HCT116 (cell line): ENCODE measurements at regions not wholly inside any gene's neighbourhood (a gene's known extent, or its start where the extent isn't known, plus 50 kb on each side); places are given as distances from the start of the nearest gene placed in this dataset.

Source experiments
- ATAC-seq: fragments of 200-7000 bp; cut with Tn5 transposase; 2 replicates; pipeline ENCODE4 v1.9.1; 2020; ENCODE audit warnings: mild to moderate bottlenecking, moderate library complexity
- BruUV-seq: library from RNA; stranded (reverse); fragments of 400-500 nt; replicated peaks from 2 replicates; lab custom pipeline; 2021; lab: Mats Ljungman, UMichigan
- CTCF ChIA-PET: fragments of 300-600 bp; sonication (Branson Sonifier 250); formaldehyde crosslinking; loops from one replicate; lab custom pipeline; 2021; ENCODE audit warnings: antibody characterized with exemption; lab: Charles Lee
- POLR2A ChIA-PET: fragments of 300-600, 350-600 bp; sonication (Branson Sonifier 250); formaldehyde crosslinking; loops from one replicate; lab custom pipeline; 2021; ENCODE audit warnings: antibody characterized with exemption; lab: Charles Lee
- RAD21 ChIA-PET, 2 experiments: fragments of 300-600 bp; sonication (Branson Sonifier 250); formaldehyde crosslinking; loops; one replicate each; lab custom pipeline; 2023; ENCODE audit warnings: low total read pairs in 2 of 2; ENCODE audit not compliant: uncharacterized antibody in 2 of 2, unreplicated experiment in 2 of 2, low non-redundant PET in 1 of 2; lab: Charles Lee
- DNase-seq: peaks from one replicate; pipeline ENCODE4 v3.0.0-alpha.2; 2010; ENCODE audit warnings: low read depth, low spot score
- H2AFZ ChIP-seq: fragments of 200-600 bp; shearing (Covaris generic), sonication (generic); 2 replicates; pipeline ENCODE4 v1.6.1; 2017; ENCODE audit warnings: low read depth, mixed run types, mixed read lengths, antibody characterized with exemption, low read length; ENCODE audit not compliant: poor library complexity, severe bottlenecking
- H3K27ac ChIP-seq: 2 replicates; pipeline ENCODE4 v1.5.1; 2012; ENCODE audit warnings: low read depth, low read length
- H3K27me3 ChIP-seq: fragments of 200-600 bp; sonication (generic); 2 replicates; pipeline ENCODE4 v1.6.1; 2016; ENCODE audit warnings: mixed run types, low read length, mixed read lengths; ENCODE audit not compliant: insufficient read depth
- H3K36me3 ChIP-seq, 2 experiments: fragments of 200-500 bp in 1 of 2; fragments of 200-600 bp in 1 of 2; sonication (Bioruptor generic) in 1 of 2; sonication (generic) in 1 of 2; 2 replicates each; pipeline versions ENCODE4 v1.5.1 to v1.6.1; 2014 to 2016; ENCODE audit warnings: low read length in 2 of 2, inconsistent platforms in 1 of 2, mixed read lengths in 1 of 2, mixed run types in 1 of 2; ENCODE audit not compliant: insufficient read depth in 2 of 2, control insufficient read depth in 1 of 2
- H3K4me1 ChIP-seq, 2 experiments: fragments of 200-600 bp in 1 of 2; sonication (generic) in 1 of 2; 2 replicates each; pipeline versions ENCODE4 v1.5.1 to v1.6.1; 2012 to 2017; ENCODE audit warnings: low read length in 2 of 2, inconsistent platforms in 1 of 2, mild to moderate bottlenecking in 1 of 2, mixed read lengths in 1 of 2, mixed run types in 1 of 2, moderate library complexity in 1 of 2; ENCODE audit not compliant: insufficient read depth in 2 of 2, control insufficient read depth in 1 of 2
- H3K4me2 ChIP-seq: fragments of 200-600 bp; sonication (generic); 2 replicates; pipeline ENCODE4 v1.6.1; 2017; ENCODE audit warnings: mixed run types, low read length, mixed read lengths
- H3K4me3 ChIP-seq, 2 experiments: fragments of 200-600 bp in 1 of 2; sonication (generic) in 1 of 2; replicated peaks in 1 of 2; 2 replicates each; pipeline ENCODE4 v1.5.1; 2011 to 2016; ENCODE audit warnings: low read length in 2 of 2, control low read depth in 1 of 2, low read depth in 1 of 2, mild to moderate bottlenecking in 1 of 2, mixed read lengths in 1 of 2, mixed run types in 1 of 2
- H3K79me2 ChIP-seq: fragments of 200-600 bp; sonication (generic); 2 replicates; pipeline ENCODE4 v1.6.1; 2017; ENCODE audit warnings: mild to moderate bottlenecking, mixed run types, low read length, moderate library complexity, mixed read lengths; ENCODE audit not compliant: insufficient read depth
- H3K9ac ChIP-seq: fragments of 200-600 bp; sonication (generic); 2 replicates; pipeline ENCODE4 v1.6.1; 2016; ENCODE audit warnings: low read length, mixed read lengths
- H3K9me2 ChIP-seq: fragments of 200-600 bp; sonication (generic), shearing (Covaris generic); 2 replicates; pipeline ENCODE4 v1.6.1; 2017; ENCODE audit warnings: mixed run types, mild to moderate bottlenecking, moderate library complexity; ENCODE audit not compliant: insufficient read depth
- H3K9me3 ChIP-seq, 2 experiments: fragments of 200-500 bp in 1 of 2; fragments of 200-600 bp in 1 of 2; sonication (Bioruptor generic) in 1 of 2; sonication (generic) in 1 of 2; 2 replicates each; pipeline ENCODE4 v1.6.1; 2014 to 2017; ENCODE audit warnings: low read length in 2 of 2, mixed read lengths in 2 of 2, inconsistent platforms in 1 of 2, low read depth in 1 of 2, mild to moderate bottlenecking in 1 of 2, mixed run types in 1 of 2, moderate library complexity in 1 of 2; ENCODE audit not compliant: control insufficient read depth in 1 of 2, insufficient read depth in 1 of 2
- H4K20me1 ChIP-seq: fragments of 200-600 bp; sonication (generic), shearing (Covaris generic); 2 replicates; pipeline ENCODE4 v1.6.1; 2017; ENCODE audit warnings: mixed run types, mild to moderate bottlenecking, moderate library complexity; ENCODE audit not compliant: insufficient read depth
- CEBPB ChIP-seq: IDR thresholded peaks from 2 replicates; pipeline ENCODE4 v1.6.1; 2012; ENCODE audit warnings: low read depth
- EGR1 ChIP-seq: IDR thresholded peaks from 2 replicates; pipeline ENCODE4 v1.6.1; 2012; ENCODE audit warnings: low read depth
- ELF1 ChIP-seq: IDR thresholded peaks from 2 replicates; pipeline ENCODE4 v1.6.1; 2012; ENCODE audit warnings: low read depth, borderline replicate concordance
- EZH2 ChIP-seq: fragments of 200-600 bp; sonication (generic); IDR thresholded peaks from 2 replicates; pipeline ENCODE4 v1.6.1; 2017; ENCODE audit warnings: antibody characterized with exemption, mixed run types
- EZH2phosphoT487 ChIP-seq: fragments of 200-600 bp; IDR thresholded peaks from 2 replicates; pipeline ENCODE4 v1.6.1; 2018; ENCODE audit warnings: antibody characterized with exemption, borderline replicate concordance
- JUND ChIP-seq: IDR thresholded peaks from 2 replicates; pipeline ENCODE4 v1.6.1; 2012
- RAD21 ChIP-seq: IDR thresholded peaks from 2 replicates; pipeline ENCODE4 v1.6.1; 2012; ENCODE audit warnings: low read depth, mild to moderate bottlenecking
- SIN3A ChIP-seq: IDR thresholded peaks from 2 replicates; pipeline ENCODE4 v1.6.1; 2012; ENCODE audit warnings: low read depth
- SRF ChIP-seq: IDR thresholded peaks from 2 replicates; pipeline ENCODE4 v1.6.1; 2012; ENCODE audit warnings: low read depth
- YY1 ChIP-seq: IDR thresholded peaks from 2 replicates; pipeline ENCODE4 v1.6.1; 2011; ENCODE audit warnings: low read length, low read depth, moderate library complexity, mild to moderate bottlenecking; ENCODE audit not compliant: insufficient replicate concordance; ENCODE audit errors: extremely low read depth
- ZFX ChIP-seq: fragments of 450-650 bp; IDR thresholded peaks from 2 replicates; pipeline ENCODE4 v1.6.1; 2017
- ZNF274 ChIP-seq: fragments of 200-500 bp; sonication (Bioruptor generic); IDR thresholded peaks from 2 replicates; pipeline ENCODE4 v1.6.1; 2014; ENCODE audit warnings: mild to moderate bottlenecking, low read depth, low read length, inconsistent platforms
- intact Hi-C: fragments of 100-400 bp; cut with micrococcal nuclease; formaldehyde crosslinking; loops from 2 replicates; pipeline ENCODE4 v1.10.0; 2022
- TF ChIP-seq, protein P1 (sequence below): IDR thresholded peaks from 2 replicates; pipeline ENCODE4 v1.6.1; 2011; ENCODE audit warnings: mild to moderate bottlenecking, low read length, moderate library complexity; ENCODE audit not compliant: insufficient replicate concordance; ENCODE audit errors: extremely low read depth
- TF ChIP-seq, protein P2 (sequence below), 3 experiments: fragments of 200-600 bp in 1 of 3; sonication (generic) in 1 of 3; IDR thresholded peaks in 2 of 3; conservative IDR thresholded peaks in 1 of 3; 2 replicates each; pipeline ENCODE4 v1.5.1; 2012 to 2017; ENCODE audit warnings: low read depth in 2 of 3, low read length in 2 of 3, antibody characterized with exemption in 1 of 3, borderline replicate concordance in 1 of 3, control low read depth in 1 of 3, mild to moderate bottlenecking in 1 of 3, mixed read lengths in 1 of 3, mixed run types in 1 of 3, moderate library complexity in 1 of 3; ENCODE audit not compliant: insufficient read depth in 1 of 3

DNA sequence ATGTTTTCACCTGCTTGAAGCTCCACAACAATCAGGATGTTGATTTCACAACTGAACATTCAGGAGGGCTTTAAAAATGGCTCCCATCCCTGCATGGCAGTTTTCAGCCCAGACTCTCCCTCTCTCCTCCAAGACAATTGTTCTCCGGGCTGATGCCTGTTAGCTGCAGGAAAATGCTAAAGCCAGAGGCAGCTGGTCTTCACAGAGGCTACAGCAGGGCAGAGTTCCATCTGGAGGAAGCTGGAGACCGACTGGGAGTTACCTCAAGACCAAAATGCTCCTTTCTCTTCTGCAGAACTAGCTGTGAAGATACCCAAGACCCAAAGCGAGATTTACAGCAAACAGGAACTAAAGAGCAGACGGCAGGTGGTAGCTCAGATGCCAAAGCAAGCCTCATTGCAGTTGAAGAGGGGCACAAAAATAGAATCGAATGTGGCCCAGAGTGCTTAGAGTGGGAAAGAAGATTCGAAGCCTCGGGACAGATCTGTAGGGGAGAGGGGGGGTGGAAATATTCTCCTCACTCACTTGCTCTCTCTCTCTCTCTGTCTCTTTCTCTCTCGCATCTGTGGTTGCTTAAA, 423.6 kb downstream of the ZNF521 start:
- ChIA-PET POLR2A (no interaction called here), RAD21 (no interaction called here), CTCF (no interaction called here)
- Histone ChIP-seq H4K20me1 (no peaks in the 10 kb centered on the region), H2AFZ (no peak overlapping the region), H3K4me3 (no peak overlapping the region), H3K36me3 (no peaks in the 10 kb centered on the region), H3K4me1 (no peaks in the 10 kb centered on the region), H3K9me2 (no peaks in the 10 kb centered on the region), H3K79me2 (no peaks in the 10 kb centered on the region), H3K27ac (no peak overlapping the region), H3K9me3 (no peaks in the 10 kb centered on the region), H3K4me2 (no peak overlapping the region), H3K9ac (no peak overlapping the region), H3K27me3 (peaks cover 5% of the 10 kb centered on the region; the same call in 1 of the 2 replicates)
- DNase-seq (no peak), ATAC-seq (no peak)
- TF ChIP-seq, protein P1, sequence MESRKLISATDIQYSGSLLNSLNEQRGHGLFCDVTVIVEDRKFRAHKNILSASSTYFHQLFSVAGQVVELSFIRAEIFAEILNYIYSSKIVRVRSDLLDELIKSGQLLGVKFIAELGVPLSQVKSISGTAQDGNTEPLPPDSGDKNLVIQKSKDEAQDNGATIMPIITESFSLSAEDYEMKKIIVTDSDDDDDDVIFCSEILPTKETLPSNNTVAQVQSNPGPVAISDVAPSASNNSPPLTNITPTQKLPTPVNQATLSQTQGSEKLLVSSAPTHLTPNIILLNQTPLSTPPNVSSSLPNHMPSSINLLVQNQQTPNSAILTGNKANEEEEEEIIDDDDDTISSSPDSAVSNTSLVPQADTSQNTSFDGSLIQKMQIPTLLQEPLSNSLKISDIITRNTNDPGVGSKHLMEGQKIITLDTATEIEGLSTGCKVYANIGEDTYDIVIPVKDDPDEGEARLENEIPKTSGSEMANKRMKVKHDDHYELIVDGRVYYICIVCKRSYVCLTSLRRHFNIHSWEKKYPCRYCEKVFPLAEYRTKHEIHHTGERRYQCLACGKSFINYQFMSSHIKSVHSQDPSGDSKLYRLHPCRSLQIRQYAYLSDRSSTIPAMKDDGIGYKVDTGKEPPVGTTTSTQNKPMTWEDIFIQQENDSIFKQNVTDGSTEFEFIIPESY = no peak
- TF ChIP-seq JUND (no peak), ZFX (no peak)
- TF ChIP-seq, protein P2, sequence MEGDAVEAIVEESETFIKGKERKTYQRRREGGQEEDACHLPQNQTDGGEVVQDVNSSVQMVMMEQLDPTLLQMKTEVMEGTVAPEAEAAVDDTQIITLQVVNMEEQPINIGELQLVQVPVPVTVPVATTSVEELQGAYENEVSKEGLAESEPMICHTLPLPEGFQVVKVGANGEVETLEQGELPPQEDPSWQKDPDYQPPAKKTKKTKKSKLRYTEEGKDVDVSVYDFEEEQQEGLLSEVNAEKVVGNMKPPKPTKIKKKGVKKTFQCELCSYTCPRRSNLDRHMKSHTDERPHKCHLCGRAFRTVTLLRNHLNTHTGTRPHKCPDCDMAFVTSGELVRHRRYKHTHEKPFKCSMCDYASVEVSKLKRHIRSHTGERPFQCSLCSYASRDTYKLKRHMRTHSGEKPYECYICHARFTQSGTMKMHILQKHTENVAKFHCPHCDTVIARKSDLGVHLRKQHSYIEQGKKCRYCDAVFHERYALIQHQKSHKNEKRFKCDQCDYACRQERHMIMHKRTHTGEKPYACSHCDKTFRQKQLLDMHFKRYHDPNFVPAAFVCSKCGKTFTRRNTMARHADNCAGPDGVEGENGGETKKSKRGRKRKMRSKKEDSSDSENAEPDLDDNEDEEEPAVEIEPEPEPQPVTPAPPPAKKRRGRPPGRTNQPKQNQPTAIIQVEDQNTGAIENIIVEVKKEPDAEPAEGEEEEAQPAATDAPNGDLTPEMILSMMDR (IDR thresholded peaks at IDR 0.05 in 2 of 3, conservative IDR thresholded peaks at IDR 0.05 in 1 of 3; ENCODE audit: borderline replicate concordance in 1 of 3, insufficient read depth in 1 of 3, low read depth in 2 of 3, low read length in 2 of 3) = no peak
- intact Hi-C loops = no loop called here
- no TSS peak for BruUV-seq

DNA sequence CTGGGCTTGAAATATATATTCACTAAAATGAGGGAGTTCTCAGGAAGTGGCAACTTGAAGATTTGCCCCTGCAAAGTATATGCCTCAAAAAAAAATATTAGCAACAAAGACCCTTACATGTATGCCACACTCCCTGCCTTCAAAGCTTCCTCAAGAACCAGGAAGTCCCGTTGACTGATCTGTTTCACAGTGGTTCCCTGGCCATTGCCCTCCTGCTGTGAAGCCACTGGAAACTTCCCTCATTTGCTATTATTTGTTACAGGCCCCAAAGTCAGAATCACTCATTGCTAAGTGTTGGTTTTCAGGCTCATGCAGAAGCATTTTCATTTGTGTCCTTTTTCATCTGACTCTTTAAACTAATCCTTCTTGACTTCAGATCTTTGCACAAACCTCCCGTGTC, 421.5 kb downstream of the ZNF521 start:
- no peaks in the 10 kb centered on the region for H3K9me3 ChIP-seq
- no peak for ATAC-seq
- no TSS peak for BruUV-seq
- H3K79me2 ChIP-seq = no peaks in the 10 kb centered on the region
- intact Hi-C loops = no loop called here
- no peak overlapping the region for H3K9ac ChIP-seq
- no peaks in the 10 kb centered on the region for H3K4me1 ChIP-seq
- no peaks in the 10 kb centered on the region for H3K27me3 ChIP-seq
- no peak overlapping the region for H3K4me3 ChIP-seq
- ChIA-PET POLR2A (no interaction called here), RAD21 (no interaction called here), CTCF (no interaction called here)
- TF ChIP-seq EZH2 = no peak
- TF ChIP-seq CEBPB = no peak
- no peak for TF ChIP-seq RAD21
- no peak for TF ChIP-seq YY1
- no peak for TF ChIP-seq EGR1
- TF ChIP-seq SIN3A = no peak
- TF ChIP-seq SRF = no peak
- TF ChIP-seq, protein P2 (IDR thresholded peaks at IDR 0.05 in 2 of 3, conservative IDR thresholded peaks at IDR 0.05 in 1 of 3; ENCODE audit: borderline replicate concordance in 1 of 3, insufficient read depth in 1 of 3, low read depth in 2 of 3, low read length in 2 of 3) = no peak
- no peak for TF ChIP-seq EZH2phosphoT487
- TF ChIP-seq ZNF274 = no peak
- no peak for TF ChIP-seq ELF1
- H2AFZ ChIP-seq = no peak overlapping the region
- no peaks in the 10 kb centered on the region for H4K20me1 ChIP-seq
- no peak overlapping the region for H3K27ac ChIP-seq
- no peak overlapping the region for H3K4me2 ChIP-seq
- no peaks in the 10 kb centered on the region for H3K36me3 ChIP-seq
- no peak for DNase-seq
- no peaks in the 10 kb centered on the region for H3K9me2 ChIP-seq
